HG02840 (cell line): ENCODE measurements at regions not wholly inside any gene's neighbourhood (a gene's known extent, or its start where the extent isn't known, plus 50 kb on each side); places are given as distances from the start of the nearest gene placed in this dataset.
"Not testable (repeated sequence)": the region's sequence is repeated elsewhere in the genome, so short reads cannot be mapped to it uniquely, and the experiment has no call there.

Source experiments
- ATAC-seq: cut with Tn5 transposase; IDR thresholded peaks from one replicate; pipeline ENCODE4 v1.9.1; 2021; ENCODE audit warnings: mild to moderate bottlenecking, moderate library complexity, moderate number of reproducible peaks; ENCODE audit not compliant: unreplicated experiment, low FRiP score

DNA sequence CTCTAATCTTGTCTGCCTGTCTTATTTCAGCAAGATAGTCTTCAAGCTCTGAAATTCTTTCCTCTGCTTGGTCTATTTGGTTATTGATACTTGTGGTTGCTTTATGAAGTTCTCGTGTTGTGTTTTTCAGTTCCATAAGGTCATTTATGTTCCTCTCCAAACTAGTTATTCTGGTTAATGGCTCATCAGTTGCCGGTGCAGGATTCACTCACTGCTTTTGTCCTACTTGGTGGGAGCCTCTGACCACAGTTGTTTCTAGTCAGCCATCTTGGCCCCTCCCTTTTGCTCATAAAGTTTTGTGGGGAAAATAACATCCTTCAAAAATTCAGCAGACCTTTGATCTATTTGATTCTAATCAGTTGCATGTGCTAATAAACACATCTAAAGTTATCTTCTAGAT is 158.6 kb upstream of the PARD3B start:
- ATAC-seq = no peak

DNA sequence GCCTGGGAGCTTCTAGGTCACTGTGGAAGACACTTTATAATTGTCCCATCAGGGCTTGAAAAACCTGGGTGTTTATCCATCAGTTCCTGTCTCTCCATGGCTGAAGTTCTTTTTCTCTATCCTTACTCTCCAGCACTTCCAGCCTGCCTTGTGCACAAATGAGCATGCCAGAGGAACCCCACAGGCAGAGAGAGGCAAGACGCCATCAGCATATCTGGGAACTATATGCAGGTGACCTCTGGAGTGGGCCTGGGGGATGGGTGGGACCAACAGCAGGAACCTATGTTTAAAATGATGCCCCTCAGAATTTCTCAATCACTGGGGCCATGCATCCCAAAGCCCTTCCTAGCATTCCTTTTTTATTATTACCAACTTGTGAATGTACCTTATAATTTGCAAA is 156.2 kb upstream of the PARD3B start:
- ATAC-seq = no peak

DNA sequence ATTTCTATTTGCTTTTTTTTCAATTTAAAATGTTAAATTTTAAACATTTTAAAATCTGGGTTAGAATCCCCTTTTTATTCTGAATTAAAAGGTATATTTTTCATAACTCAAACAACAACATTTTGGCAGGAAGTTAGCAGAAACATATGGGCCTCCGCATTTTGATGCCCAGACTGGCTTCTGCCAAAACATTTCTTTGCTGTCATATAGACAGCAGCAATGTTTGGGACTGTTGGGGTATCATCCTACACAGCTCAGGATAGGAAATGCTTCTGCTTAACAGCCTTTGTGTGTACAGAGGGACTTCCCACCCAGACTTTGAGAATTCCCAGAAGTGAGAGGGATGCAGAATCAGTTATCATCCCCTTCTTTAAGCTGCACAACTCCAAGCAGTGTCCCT is 155.4 kb upstream of the PARD3B start:
- ATAC-seq = no peak

DNA sequence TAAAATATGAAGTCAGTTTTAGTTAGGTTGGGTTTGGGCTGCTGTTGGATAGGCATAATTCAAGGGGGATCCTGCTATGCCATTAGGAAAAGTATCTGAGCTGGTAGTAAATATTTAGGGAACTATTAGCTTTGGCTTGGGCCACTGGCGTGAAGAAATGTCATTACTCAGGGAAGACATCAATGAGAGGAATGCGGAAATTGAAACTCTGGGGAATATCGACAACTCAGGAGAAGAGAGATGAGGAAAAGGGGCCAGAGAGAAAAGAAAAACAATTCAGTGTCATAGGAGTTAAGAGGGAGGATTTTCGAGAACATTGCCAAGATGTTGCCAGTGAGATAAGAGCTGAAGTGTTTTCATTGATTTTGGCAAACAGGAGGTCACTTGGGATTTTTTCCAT is 149.7 kb upstream of the PARD3B start:
- ATAC-seq = no peak

DNA sequence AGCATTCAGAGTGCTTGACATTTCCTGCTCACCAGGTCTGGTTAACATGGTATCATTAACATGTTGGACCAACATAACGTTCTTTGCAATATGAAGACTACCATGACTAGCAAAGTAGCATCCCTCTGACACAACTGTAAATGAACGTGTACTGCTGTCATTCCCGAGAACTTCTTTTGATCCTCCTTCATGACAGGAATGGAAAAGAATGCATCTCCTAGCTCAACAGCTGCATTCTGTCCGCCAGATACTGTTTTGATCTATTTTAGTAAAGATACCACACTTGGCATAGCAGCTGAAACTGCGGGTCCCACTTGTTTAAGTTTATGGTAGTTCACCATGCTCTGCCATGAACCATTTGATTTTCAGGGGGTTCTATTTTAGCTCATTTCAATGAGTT is 144.2 kb upstream of the PARD3B start:
- ATAC-seq = no peak

DNA sequence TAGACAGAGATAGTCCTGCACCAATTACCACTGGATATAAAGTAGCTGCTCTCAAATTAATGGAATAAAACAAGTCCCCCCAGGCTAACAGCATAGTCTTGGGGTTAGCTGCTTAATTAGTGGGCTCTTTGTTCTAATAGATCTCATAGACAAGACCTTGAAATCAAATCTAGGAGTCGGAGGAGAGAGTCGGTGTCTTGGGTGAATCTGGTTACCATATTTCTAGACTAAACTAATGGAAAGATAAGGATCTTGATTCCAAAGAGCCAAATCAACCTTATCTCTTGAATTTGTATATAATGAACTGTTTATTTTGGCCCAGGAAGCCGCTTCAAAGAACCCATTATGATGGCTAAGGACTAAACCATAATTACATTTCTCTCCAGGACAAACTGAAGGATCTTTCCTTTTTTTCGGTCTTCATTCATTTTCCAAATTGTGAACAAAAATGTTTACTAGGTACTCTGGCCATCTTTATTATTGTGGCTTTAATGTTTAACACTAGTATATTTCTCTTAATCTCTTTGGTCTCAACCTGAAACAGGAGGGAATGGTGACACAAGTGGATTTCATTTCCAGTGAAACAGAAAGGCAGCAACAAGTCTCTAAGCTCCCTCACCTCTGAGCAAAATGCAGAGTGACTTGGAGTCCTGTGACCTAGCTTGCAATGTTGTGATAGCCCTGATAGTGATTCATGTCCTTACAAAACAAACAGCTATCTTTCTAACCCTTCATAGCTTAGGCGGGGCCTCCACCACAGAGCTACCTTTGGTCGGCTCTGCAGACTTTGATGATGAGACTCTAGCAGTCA is 137.9 kb upstream of the PARD3B start:
- no peak for ATAC-seq

DNA sequence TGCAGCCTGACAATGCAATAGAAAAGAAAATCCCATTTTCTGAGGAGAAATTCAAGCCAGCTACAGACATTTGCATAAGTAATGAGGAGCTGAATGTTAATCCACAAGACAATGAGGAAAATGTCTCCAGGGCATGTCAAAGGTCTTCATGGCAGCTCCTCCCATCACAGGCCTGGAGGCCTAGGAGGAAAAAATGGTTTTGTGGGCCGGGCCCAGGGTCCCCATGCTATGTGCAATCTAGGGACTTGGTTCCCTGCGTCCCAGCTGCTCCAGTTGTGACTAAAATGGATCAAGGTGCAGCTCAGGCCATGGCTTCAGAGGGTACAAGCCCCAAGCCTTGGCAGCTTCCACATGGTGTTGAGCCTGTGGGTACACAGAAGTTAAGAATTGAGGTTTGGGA is 132.5 kb upstream of the PARD3B start:
- not testable (repeated sequence) for ATAC-seq

DNA sequence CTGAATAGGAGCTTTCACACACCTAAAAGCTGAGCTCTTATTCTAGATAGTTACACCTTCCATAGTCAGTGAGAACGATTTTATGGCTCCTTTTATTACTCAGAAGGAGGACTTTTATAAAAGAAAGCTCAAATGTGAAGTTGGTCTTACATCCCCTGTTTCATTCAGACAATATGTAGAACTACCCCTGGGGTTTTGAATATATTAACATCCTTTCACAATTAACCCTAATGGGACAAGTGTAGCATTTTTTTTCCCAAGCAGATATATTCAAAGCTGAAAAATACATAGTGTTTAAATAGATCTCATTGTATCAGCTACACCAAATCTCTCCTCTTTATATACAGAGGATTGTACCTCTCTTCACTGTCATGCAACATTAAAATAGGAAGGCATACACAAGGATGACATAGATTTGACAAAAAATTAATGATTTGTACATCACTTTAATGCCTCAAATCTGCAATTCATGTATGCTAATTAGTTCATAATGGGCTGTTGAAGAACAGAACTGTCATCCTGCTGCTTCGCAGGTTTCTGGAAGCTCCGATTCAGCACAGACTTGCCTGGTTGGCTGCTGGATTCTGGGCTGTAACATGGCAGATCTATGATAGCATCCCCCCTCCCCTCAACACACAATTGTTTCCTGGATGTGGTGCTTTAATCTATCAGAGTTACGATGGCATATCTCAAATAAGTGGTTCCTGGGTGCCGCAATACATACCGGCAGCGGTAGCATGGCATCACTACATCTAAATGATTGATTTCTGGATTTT is 129.7 kb upstream of the PARD3B start:
- ATAC-seq = no peak

DNA sequence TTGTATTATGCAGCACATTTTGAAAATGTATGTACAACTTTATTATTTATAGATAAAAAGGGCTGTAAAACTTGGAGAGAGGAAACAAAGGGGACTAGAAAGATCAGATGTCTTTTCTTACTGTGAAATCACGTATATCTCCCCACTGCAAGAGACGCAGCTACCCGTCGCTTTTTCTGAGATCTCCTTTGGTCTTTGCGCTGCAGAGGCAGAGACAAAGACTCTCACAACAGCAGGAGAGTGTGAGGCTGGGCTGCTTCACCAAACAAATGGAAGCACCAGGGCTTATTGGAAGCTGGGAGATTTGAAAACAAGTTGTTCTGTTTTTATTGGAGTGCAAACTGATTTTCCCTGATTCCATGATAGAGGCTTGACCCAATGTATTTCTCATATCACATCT is 129.0 kb upstream of the PARD3B start:
- no peak for ATAC-seq

DNA sequence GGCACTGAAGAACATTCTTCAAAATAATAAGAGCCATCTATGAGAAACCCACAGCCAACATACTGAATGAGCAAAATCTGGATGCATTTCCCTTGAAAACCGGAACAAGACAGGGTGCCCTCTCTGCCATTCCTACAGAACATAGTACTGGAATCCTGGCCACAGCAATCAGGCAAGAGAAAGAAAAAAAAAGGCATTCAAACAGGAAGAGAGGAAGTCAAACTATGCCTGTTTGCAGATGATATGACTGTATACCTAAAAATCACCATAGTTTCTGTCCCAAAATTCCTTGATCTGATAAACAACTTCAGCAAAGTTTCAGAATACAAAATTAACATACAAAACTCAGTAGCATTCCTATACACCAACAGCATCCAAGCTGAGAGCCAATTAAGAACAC is 119.5 kb upstream of the PARD3B start:
- ATAC-seq = no peak

DNA sequence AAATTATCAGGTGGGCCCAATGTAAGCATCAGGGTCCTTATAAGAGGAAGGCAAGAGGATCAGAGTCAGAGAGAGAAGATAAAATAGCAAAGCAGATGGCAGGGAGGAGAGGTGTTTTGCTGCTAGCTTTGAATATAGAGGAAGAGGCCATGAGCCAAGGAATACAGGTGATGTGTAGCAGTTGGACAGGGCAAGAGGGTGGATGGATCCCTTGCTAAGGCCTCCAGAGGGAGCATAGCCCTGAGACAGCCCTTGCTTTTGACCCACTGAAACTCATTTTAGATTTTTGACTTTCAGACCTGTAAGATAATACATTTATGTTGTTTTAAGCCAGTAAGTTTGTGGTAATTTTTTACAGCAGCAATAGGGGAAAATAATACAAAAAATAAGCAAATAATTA is 116.6 kb upstream of the PARD3B start:
- ATAC-seq = no peak

DNA sequence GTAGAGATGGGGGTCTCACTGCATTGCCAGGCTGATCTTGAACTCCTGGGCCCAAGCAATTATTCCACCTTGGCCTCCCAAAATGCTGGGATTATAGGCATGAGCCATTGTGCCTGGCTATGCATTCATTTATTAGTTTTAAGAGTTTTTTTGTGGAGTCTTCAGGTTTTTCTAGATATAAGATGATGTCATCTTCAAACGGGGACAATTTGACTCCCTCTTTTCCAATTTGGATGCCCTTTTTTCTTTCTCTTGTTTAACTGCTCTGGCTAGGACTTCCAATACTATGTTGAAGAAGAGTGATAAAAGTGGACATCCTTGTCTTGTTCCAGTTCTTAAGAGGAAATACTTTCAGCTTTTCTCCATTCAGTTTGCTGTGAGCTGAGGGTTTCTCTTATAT is 113.7 kb upstream of the PARD3B start:
- ATAC-seq = no peak

DNA sequence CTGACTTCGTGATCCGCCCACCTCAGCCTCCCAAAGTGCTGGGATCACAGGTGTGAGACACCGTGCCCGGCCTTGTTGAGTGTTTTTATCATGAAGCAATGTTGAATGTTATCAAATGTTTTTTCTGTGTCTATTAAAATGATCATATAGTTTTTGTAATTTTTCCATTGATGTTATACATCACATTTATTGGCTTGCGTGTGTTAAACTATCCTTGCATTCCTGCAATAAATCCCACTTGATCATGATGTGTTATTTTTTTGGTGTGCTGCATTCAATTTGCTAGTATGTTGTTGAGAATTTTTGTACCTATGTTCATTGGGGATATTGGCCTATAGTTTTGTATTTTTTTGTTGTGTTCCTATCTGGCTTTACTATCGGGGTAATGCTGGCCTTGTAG is 113.1 kb upstream of the PARD3B start:
- ATAC-seq = no peak

DNA sequence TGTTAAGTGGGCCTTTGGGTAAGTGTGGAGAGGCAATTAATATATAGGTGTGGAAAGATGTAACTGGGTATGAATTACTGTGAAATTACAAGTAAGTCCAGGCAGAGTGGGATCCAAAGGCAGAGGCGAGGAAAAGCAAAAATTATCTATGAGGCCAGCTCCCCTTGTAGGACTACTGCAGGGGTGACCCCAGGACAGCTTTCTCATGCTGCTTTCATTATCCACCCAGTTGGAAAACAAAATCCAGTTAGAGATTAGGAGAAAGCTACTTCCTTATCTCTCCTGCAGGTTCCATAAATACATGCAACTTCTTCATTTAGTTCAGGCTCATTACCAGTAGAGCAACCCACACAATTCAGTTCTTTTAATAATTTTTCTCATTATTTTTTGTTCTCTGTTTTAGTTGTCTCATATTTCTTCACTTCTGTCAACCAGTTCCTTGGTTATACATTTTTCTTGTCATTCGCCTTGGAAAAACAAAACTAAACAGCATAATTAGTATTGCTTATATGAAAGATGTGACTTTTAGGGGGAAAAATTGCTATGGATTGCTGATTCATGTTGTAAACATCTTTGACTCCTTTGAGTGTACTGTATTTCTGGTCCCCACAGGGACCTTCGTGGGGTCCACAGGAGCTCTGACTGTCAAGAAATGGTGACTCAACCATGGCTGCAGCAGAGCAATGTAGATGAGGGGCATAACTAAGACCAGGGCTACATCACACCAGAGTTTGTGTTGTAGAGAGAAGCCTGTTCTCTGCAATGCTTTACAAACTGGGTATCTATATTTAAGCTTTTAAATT is 110.4 kb upstream of the PARD3B start:
- ATAC-seq = no peak

DNA sequence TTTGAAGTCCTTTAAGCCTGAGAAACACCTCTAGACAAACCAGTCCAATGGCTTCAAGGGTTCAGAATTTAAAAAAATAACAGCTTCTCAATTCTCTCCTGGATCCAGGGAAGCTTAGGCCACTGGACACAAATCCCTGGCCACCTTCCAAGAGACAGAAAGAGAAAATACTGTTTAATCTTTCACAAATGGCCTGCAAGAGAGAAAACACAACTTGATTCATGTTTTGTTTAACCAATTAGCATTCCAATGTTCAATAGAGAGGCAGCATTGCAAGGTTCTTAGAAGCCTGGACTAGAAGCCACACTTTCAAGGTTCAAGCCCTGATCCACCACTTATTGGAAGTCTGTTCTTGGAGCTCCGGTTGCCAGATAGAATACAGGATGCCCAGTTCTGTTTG is 109.0 kb upstream of the PARD3B start:
- ATAC-seq = no peak

DNA sequence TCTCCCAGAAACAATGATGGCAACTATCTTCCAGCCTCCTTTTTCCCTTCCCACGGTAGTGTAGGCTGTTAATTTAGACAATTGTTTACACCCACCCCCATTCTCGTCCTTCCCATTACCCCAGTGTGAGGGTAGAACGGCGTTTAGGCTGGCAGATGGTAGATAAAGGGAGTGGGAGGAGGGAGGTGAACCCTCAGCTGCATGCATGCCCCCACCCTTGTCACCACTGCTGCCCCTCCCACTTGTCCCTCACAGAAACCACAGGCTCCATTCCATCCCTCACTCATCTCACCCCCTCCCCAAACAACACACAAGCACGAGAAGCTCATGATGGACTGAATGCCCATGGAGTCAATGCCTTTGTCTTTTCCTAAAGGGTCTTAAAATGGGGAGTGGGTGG is 107.9 kb upstream of the PARD3B start:
- no peak for ATAC-seq

DNA sequence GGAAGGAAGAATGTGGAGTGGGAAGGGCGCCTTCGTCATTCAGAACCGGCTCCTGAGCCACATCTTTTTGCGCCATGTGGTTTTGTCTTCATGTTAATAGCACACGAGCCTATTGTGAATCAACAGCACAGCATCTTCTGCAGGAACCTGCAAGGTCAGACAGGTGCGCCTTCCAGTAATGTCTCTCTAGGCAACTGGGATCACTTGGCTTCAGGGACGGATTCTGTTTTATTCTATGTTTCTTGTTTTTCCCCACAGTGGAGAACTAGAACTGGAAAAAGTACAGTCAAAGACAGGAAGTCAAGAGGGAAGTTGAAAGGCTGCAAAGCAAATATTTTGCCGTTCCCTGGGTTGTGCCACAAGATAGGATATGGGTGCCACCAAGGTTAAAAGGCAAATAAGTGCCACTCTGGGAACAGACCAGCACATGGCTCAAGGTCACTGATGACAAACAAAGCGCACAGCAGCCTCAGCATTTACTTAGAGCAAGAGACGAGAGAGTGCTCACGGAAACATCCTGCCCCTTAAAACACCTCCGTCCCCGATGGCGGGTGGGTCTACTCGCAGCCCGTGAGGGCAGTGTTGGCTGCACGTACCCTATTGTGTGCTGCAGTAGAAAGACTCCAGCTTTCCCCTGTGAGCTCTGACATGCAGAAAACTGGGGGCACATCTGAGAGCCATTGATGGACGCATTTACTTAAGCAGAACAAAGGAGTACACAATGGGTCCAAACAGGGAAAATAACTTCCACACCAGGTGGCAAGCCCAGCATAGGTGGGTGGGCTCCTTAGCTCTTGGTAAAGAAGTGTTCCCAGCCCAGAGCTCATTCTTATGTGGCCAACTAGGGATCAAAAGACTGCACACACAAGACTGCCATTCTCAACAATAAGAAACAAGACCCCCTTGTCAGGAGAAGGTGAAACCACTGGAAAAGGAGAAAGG is 107.2 kb upstream of the PARD3B start:
- no peak for ATAC-seq

DNA sequence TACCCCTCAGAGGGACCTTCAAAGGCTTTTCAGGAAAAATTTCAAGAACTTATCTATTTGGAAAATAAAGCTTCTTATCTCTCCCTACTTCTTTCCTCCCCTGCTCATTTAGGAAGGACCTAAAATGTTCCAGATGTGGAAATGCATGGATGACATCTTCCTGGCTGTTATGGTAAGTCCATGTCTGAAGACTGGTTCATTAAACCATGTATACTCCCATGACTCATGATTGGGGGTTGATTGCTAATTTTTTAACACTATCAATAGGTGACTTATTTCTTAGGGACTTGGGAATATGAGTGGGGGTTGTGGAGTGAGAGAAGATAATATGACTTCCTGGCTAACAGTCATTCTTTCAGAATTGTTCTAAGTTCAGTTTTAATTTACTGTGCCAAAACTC is 104.0 kb upstream of the PARD3B start:
- no peak for ATAC-seq

DNA sequence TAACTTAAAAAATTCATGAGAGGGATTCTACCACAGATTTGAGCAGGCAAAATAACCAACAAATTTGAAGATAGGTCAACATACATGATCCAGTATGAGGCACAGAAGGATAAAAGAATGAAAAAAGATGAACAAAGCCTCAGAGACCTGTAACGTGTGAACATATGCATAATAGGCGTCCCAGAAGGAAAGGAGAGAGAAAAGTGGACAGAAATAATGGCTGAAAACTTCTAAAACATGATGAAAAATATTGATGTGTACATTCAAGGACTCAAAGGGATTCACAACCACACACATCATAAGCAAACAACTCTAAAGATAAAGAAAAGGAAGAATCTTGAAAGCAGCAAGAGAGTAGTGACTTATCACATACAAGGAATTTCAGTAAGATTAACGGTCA is 100.1 kb upstream of the PARD3B start:
- no peak for ATAC-seq

DNA sequence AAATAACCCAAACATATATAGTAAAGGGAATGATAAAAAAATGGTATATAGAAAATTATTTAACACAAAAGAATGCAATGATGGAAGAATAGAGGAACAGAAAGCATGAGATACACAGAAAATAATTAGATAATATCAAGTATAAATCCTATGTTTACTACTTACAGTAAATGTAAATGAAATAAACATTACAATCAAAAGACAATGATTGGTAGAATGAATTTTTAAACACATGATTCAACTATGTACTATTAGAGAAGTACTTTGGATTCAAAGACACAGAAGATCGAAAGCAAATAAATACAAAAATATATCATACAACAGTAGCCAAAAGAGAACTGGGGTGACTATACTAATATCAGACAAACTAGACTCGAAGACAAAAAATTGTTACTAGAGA is 97.6 kb upstream of the PARD3B start:
- ATAC-seq = no peak
